ENCODE measurements at regions not wholly inside any gene's neighbourhood (a gene's known extent, or its start where the extent isn't known, plus 50 kb on each side); places are given as distances from the start of the nearest gene placed in this dataset.

DNA sequence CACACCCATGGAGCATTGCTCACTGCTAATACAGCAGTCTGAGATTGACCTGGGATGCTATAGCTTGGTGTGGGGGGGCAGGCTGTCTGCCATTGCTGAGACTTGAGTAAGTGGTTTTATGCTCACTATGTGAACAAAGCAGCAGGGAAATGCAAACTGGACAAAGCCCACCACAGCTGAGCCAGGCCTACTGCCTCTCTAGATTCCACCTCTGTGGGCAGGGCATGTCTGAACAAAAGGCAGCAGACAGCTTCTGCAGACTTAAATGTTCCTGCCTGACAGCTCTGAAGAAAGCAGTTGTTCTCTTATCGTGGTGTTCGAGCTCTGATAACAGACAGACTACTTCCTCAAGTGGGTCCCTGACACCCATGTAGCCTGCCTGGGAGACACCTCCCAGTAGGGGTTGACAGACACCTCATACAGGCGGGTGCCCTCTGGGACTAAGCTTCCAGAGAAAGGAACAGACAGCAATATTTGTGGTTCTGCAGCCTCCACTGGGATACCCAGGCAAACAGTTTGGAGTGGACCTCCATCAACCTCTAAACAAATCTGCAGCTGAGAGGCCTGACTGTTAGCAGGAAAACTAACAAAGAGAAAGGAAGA, 2204.8 kb downstream of the TP53TG3F start:
- no peak for DNase-seq (ENCODE audit: extremely low read depth in 1 of 11, low read depth in 9 of 11, low spot score in 4 of 11)

- DNase-seq (ENCODE audit: extremely low read depth in 1 of 11, low read depth in 9 of 11, low spot score in 4 of 11): no peak
Observed at GRCh38 chr16:35685085-35685484, 2225.7 kb downstream of the TP53TG3F start.

GRCh38 chr16:35686595-35686994, 2227.2 kb downstream of the TP53TG3F start:
- no peak for DNase-seq (ENCODE audit: extremely low read depth in 1 of 11, low read depth in 9 of 11, low spot score in 4 of 11)

GRCh38 chr16:35687071-35687470, 2227.7 kb downstream of the TP53TG3F start:
- DNase-seq (ENCODE audit: extremely low read depth in 1 of 11, low read depth in 9 of 11, low spot score in 4 of 11): no peak

DNA sequence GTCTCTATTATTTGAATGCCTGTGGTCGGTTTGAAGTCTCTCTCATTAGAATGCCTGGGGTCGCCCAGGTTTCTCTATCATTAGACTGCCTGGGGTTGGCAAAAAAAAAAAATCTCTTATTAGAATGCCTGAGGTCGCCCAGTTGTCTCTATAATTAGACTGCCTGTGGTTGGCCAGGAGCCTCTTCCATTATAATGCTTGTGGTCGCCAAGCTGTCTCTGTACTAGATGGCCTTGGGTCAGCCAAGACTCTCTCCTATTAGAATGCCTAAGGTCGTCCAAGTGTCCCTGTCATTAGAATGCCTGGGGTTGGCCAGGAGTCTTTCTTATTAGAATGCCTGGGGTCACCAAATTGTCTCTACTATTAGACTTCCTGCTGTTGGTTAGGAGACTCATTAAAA, 2228.4 kb downstream of the TP53TG3F start:
- DNase-seq (ENCODE audit: extremely low read depth in 1 of 11, low read depth in 9 of 11, low spot score in 4 of 11): no peak

DNA sequence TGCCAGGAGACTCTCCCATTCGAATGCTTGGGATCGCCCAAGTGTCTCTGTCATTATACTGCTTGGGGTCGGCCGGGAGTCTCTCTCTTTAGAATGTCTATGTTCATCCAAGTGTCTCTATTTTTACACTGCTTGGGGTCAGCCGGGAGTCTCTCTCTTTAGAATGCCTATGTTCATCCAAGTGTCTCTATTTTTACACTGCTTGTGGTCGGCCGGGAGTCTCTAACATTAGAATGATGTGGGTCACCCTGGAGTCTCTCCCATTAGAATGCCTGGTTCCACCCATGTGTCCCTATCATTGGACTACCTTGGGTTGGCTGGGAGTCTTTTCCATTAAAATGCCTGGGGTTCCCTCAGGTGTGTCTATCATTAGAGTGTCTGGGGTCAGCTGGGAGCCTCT, 2230.4 kb downstream of the TP53TG3F start:
- DNase-seq (ENCODE audit: extremely low read depth in 1 of 11, low read depth in 9 of 11, low spot score in 4 of 11): no peak

- no peak for DNase-seq (ENCODE audit: extremely low read depth in 1 of 11, low read depth in 9 of 11, low spot score in 4 of 11)
Observed at GRCh38 chr16:35690413-35690812, 2231.0 kb downstream of the TP53TG3F start.

DNA sequence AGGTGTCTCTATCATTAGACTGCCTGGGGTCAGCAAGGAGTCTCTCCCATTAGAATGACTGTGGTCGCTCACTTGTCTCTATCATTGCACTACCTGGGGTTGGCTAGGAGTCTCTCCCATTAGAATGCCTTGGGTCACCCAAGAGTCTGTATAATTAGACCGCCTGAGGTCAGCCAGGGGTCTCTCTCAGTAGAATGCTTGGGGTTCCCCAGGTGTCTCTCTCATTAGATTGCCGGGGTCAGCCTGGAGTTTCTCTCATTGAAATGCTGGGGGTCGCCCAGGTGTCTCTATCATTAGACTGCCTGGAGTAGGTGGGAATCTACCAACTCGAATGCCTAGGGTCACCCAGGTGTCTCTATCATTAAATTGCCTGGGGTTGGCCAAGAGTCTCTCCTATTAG, 2231.6 kb downstream of the TP53TG3F start:
- DNase-seq (ENCODE audit: extremely low read depth in 1 of 11, low read depth in 9 of 11, low spot score in 4 of 11): no peak

DNA sequence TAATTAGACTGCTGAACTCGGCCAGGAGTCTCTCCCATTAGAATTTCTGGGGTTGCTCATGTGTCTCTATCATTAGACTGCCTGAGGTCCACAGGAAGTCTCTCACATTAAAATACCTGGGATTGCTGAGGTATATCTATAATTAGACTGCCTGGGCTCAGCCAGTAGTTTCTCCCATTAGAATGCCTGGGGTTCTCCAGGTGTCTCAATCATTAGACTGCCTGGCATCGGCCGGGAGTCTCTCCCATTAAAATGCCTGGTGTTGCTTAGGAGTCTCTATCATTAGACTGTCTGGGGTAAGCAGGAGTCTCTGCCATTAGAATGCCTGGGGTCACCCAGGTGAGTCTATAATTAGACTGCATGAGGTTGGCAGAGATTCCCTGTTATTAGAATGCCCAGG, 2233.4 kb downstream of the TP53TG3F start:
- DNase-seq (ENCODE audit: extremely low read depth in 1 of 11, low read depth in 9 of 11, low spot score in 4 of 11): no peak

DNA sequence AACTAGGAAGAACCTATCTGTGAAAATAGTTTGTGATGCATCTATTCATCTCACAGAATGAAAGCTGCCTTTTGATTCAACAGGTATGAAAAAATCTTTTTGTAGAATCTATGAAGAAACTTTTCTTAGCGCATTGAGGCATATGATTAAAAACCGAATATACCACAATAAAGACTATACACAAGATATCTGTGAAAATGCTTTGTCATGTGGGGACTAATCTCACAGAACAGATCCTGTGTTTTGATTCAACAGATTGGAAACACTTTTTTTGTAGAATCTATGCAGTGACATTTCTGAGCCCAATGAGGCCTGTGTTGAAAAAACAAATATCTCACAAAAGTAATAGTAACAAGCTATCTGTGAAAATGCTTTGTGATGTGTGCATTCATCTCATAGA, 2247.5 kb downstream of the TP53TG3F start:
- DNase-seq (ENCODE audit: extremely low read depth in 1 of 11, low read depth in 9 of 11, low spot score in 4 of 11): no peak

DNA sequence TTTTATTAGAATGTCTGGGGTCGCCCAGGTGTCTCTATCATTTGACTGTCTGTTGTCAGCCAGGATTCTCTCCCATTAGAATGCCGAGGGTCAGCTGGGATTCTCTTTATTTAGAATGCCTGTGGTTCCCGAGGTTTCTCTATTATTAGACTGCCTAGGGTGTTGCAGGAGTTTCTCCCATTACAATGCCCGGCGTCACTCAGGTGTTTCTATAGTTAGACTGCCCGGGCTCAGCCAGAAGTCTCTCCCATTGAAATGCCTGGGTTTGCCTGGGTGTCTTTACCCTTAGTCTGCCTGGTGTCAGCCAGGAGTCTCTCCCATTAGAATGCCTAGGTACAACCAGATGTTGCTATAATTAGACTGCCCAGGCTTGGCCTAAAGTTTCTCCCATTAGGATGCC, 2252.0 kb downstream of the TP53TG3F start:
- DNase-seq (ENCODE audit: extremely low read depth in 1 of 11, low read depth in 9 of 11, low spot score in 4 of 11): no peak

DNA sequence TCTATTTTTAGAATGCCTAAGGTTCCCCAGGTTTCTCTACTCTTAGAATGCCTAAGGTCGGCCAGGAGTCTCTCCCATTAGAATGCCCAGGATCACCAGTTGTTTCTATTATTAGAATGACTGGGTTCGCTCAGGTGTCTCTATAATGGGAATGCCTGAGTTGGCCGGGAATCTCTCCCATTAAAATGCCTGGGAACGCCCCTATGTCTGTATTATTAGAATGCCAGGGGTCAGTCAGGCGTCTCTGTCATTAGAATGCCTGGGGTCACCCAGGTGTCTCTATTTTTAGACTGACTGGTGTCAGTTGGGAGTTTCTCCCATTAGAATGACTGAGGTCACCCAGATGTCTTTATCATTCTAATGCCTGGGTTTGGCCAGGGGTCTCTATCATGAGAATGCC, 2252.5 kb downstream of the TP53TG3F start:
- no peak for DNase-seq (ENCODE audit: extremely low read depth in 1 of 11, low read depth in 9 of 11, low spot score in 4 of 11)

- DNase-seq (ENCODE audit: extremely low read depth in 1 of 11, low read depth in 9 of 11, low spot score in 4 of 11): no peak
Observed at GRCh38 chr16:35713762-35714650, 2254.6 kb downstream of the TP53TG3F start.

GRCh38 chr16:35714665-35715064, 2255.3 kb downstream of the TP53TG3F start:
- no peak for DNase-seq (ENCODE audit: extremely low read depth in 1 of 11, low read depth in 9 of 11, low spot score in 4 of 11)

DNA sequence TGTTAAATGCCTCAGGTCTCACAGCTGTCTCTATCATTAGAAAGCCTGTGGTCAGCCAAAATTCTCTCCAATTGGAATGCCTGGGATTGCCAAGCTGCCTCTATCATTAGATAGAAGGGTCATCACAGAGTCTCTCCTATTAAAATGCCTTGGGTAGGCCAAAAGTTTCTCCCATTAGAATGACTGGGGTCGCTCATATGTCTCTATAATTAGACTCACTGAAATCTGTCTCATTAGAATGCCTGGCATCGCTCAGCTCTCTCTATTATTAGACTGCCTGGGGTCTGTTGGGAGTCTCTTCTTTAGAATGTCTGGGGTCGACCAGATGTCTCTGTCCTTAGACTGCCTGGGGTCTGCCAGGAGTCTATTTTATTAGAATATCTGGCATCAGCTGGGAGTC, 2265.1 kb downstream of the TP53TG3F start:
- DNase-seq (ENCODE audit: extremely low read depth in 1 of 11, low read depth in 9 of 11, low spot score in 4 of 11): no peak

DNA sequence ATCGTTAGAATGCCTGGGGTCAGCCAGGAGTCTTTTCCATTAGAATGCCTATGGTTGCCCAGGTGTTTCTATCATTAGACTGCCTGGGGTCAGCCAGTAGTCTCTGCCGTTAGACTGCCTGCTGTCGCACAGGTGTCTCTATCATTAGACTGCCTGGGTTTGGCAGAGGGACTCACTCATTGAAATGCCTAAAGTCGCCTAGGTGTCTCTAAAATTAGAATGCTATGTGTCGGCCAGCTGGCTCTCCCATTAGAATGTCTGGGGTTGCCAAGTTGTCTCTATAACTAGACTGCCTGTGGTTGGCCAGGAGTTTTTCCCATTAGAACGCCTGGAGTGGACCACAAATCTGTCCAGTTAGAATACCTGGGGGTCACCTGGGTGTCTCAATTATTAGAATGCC, 2266.5 kb downstream of the TP53TG3F start:
- DNase-seq (ENCODE audit: extremely low read depth in 1 of 11, low read depth in 9 of 11, low spot score in 4 of 11): no peak

- DNase-seq (ENCODE audit: extremely low read depth in 1 of 11, low read depth in 9 of 11, low spot score in 4 of 11): no peak
Observed at GRCh38 chr16:35730251-35730650, 2270.8 kb downstream of the TP53TG3F start.

GRCh38 chr16:35731341-35732040, 2272.1 kb downstream of the TP53TG3F start:
- DNase-seq (ENCODE audit: extremely low read depth in 1 of 11, low read depth in 9 of 11, low spot score in 4 of 11): no peak

DNA sequence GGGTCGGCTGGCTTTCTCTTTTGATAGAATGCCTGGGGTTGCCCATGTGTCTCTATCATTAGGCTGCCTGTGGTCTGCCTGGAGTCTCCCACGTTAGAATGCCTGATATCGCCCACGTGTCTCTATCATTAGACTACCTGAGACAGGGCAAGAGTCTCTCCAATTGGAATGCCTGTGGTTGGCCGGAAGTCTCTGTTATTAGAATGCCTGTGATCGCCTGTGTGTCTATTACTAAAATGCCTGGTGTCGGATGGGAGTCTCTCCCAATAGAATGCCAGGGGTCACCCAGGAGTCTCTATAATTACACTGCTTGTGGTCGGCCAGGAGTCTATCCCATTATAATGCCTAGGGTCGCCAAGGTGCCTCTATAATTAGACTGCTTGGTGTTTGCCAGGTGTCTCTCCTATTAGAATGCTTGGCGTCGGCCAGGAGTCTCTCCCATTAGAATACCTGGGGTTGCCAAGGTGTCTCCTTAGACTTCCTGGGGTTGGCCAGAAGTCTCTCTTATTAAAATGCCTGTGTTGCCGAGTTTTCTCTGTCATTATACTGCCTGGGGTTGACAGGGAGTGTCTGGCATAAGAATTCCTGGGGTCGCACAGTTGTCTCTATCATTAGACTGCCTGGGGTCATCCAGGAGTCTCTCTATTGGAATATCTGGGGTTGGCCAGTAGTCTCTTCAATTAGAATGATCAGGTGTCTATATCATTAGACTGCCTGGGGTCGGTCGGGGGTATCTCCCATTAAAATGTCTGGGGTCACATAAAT, 2272.8 kb downstream of the TP53TG3F start:
- DNase-seq (ENCODE audit: extremely low read depth in 1 of 11, low read depth in 9 of 11, low spot score in 4 of 11): no peak
